ENCODE measurements at regions not wholly inside any gene's neighbourhood (a gene's known extent, or its start where the extent isn't known, plus 50 kb on each side); places are given as distances from the start of the nearest gene placed in this dataset.

GRCh38 chr10:60560451-60560850 is 170.8 kb upstream of the ANK3 start:
- H3K4me2 ChIP-seq (ENCODE audit: control insufficient read depth, extremely low read depth, insufficient read depth, low read depth, low read length), result no peak overlapping the region
- no peak overlapping the region for H3K9ac ChIP-seq (ENCODE audit: control insufficient read depth, extremely low read depth, insufficient read depth, low read length)
- H3K9me1 ChIP-seq (ENCODE audit: control insufficient read depth, extremely low read depth, insufficient read depth, low read length), result no peaks in the 10 kb centered on the region
- H3K9me3 ChIP-seq (ENCODE audit: control insufficient read depth, low read depth, low read length), result no peaks in the 10 kb centered on the region
- H3K36me3 ChIP-seq (ENCODE audit: control insufficient read depth in 2 of 2, extremely low read depth in 1 of 2, insufficient read depth in 2 of 2, low read length in 2 of 2), result no peaks in the 10 kb centered on the region
- FAIRE-seq (no peak), DNase-seq (ENCODE audit: low read depth, low spot score) (no peak)
- H3K4me3 ChIP-seq (ENCODE audit: control insufficient read depth in 2 of 3, extremely low read depth in 1 of 3, insufficient read depth in 2 of 3, low read depth in 1 of 3, low read length in 3 of 3), result no peak overlapping the region
- H3K27me3 ChIP-seq (ENCODE audit: control insufficient read depth, extremely low read depth, insufficient read depth, low read length), result no peaks in the 10 kb centered on the region
- TF ChIP-seq, protein P1, sequence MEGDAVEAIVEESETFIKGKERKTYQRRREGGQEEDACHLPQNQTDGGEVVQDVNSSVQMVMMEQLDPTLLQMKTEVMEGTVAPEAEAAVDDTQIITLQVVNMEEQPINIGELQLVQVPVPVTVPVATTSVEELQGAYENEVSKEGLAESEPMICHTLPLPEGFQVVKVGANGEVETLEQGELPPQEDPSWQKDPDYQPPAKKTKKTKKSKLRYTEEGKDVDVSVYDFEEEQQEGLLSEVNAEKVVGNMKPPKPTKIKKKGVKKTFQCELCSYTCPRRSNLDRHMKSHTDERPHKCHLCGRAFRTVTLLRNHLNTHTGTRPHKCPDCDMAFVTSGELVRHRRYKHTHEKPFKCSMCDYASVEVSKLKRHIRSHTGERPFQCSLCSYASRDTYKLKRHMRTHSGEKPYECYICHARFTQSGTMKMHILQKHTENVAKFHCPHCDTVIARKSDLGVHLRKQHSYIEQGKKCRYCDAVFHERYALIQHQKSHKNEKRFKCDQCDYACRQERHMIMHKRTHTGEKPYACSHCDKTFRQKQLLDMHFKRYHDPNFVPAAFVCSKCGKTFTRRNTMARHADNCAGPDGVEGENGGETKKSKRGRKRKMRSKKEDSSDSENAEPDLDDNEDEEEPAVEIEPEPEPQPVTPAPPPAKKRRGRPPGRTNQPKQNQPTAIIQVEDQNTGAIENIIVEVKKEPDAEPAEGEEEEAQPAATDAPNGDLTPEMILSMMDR (optimal IDR thresholded peaks at IDR 0.05 in 1 of 3, IDR thresholded peaks at IDR 0.05 in 1 of 3, conservative IDR thresholded peaks at IDR 0.05 in 1 of 3; ENCODE audit: extremely low read depth in 1 of 3, insufficient read depth in 2 of 3, low read length in 3 of 3), result no peak
- H3K79me2 ChIP-seq (ENCODE audit: control insufficient read depth, insufficient read depth, low read length), result no peaks in the 10 kb centered on the region
- dilution Hi-C loops (cut with MboI; ENCODE audit: extremely low pct_ligation_motif_present, low sequenced_read_pairs), result no loop called here
- no peaks in the 10 kb centered on the region for H3K4me1 ChIP-seq (ENCODE audit: control insufficient read depth, extremely low read depth, insufficient read depth, low read length)
- no peaks in the 10 kb centered on the region for H4K20me1 ChIP-seq (ENCODE audit: control insufficient read depth, extremely low read depth, insufficient read depth, low read length)
- no peak overlapping the region for H3K27ac ChIP-seq (ENCODE audit: control insufficient read depth, insufficient read depth, low read length)
- no peak overlapping the region for H2AFZ ChIP-seq (ENCODE audit: control insufficient read depth, low read length)

DNA sequence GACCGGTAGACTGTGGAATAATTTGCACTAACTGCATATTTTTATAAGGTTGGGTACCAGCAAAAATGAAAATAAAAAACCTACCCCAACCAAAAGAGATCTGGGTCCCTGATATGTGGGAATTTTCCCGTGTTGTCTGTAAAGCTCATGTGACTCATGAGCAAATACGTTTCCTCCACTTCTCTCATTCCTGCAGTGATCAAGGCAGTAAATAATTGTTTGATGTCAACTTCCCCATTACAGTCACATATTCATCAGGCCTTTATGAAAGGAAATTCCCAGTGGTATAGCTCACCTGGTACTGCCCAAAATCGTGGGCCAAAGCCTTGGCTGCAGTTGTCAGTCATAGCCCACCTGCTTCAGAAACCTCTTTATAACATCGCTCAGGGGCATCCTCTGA is 166.0 kb upstream of the ANK3 start:
- FAIRE-seq (no peak), DNase-seq (ENCODE audit: low read depth, low spot score) (no peak)
- Histone ChIP-seq H3K4me1 (ENCODE audit: control insufficient read depth, extremely low read depth, insufficient read depth, low read length) (no peaks in the 10 kb centered on the region), H3K27me3 (ENCODE audit: control insufficient read depth, extremely low read depth, insufficient read depth, low read length) (no peaks in the 10 kb centered on the region), H4K20me1 (ENCODE audit: control insufficient read depth, extremely low read depth, insufficient read depth, low read length) (no peaks in the 10 kb centered on the region), H3K9me1 (ENCODE audit: control insufficient read depth, extremely low read depth, insufficient read depth, low read length) (no peaks in the 10 kb centered on the region), H3K36me3 (ENCODE audit: control insufficient read depth in 2 of 2, extremely low read depth in 1 of 2, insufficient read depth in 2 of 2, low read length in 2 of 2) (no peaks in the 10 kb centered on the region), H3K9ac (ENCODE audit: control insufficient read depth, extremely low read depth, insufficient read depth, low read length) (no peak overlapping the region), H2AFZ (ENCODE audit: control insufficient read depth, low read length) (no peak overlapping the region), H3K9me3 (ENCODE audit: control insufficient read depth, low read depth, low read length) (no peaks in the 10 kb centered on the region), H3K79me2 (ENCODE audit: control insufficient read depth, insufficient read depth, low read length) (no peaks in the 10 kb centered on the region), H3K4me3 (ENCODE audit: control insufficient read depth in 2 of 3, extremely low read depth in 1 of 3, insufficient read depth in 2 of 3, low read depth in 1 of 3, low read length in 3 of 3) (no peak overlapping the region), H3K4me2 (ENCODE audit: control insufficient read depth, extremely low read depth, insufficient read depth, low read depth, low read length) (no peak overlapping the region), H3K27ac (ENCODE audit: control insufficient read depth, insufficient read depth, low read length) (no peak overlapping the region)
- TF ChIP-seq, protein P1 (optimal IDR thresholded peaks at IDR 0.05 in 1 of 3, IDR thresholded peaks at IDR 0.05 in 1 of 3, conservative IDR thresholded peaks at IDR 0.05 in 1 of 3; ENCODE audit: extremely low read depth in 1 of 3, insufficient read depth in 2 of 3, low read length in 3 of 3), result no peak
- no peak for TF ChIP-seq EZH2 (IDR thresholded peaks at IDR 0.05; ENCODE audit: low read length)
- dilution Hi-C loops (cut with MboI; ENCODE audit: extremely low pct_ligation_motif_present, low sequenced_read_pairs), result loop anchor here (10.0 kb wide), 1 partner anchor 61 kb away; no protein-coding TSS in a partner anchor
